ENCODE measurements at regions not wholly inside any gene's neighbourhood (a gene's known extent, or its start where the extent isn't known, plus 50 kb on each side); places are given as distances from the start of the nearest gene placed in this dataset.

DNA sequence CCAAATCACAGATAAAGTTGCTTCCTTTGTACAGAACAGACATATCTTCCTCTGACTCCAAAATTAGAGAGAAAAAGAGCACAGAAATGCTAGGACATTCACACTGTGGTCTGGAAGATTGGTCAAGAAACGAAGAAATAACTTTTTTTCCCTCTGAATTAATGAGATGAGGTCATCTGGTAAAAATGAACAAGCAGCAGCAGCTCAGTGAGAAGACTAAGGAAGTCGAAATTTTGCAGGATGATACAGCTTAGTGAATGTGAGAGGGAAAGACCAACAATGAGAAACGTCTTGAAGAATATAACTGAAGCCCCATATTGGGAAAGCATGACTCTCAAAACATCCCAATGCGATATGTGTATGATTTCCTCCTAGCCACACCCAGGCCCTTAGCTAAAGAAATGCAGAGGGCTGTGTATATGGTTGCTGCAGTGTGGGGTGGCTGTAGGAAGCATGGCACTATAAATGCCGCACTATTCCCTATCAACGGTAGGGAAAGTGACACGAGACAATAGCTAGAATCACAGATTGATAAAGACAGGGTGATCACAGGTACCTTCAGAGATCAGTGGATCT lies 208.6 kb downstream of the VEGFC start:
- POLR2A ChIA-PET = no interaction called here
- no peaks in the 10 kb centered on the region for H3K9me3 Mint-ChIP-seq
- DNase-seq = no peak
- H3K27me3 Mint-ChIP-seq = no peaks in the 10 kb centered on the region
- ATAC-seq (ENCODE audit: low read depth) = no peak
- no peak overlapping the region for H3K4me3 Mint-ChIP-seq
- H3K27ac Mint-ChIP-seq = no peak overlapping the region
- H3K4me1 Mint-ChIP-seq = no peaks in the 10 kb centered on the region
- no peaks in the 10 kb centered on the region for H3K36me3 Mint-ChIP-seq

DNA sequence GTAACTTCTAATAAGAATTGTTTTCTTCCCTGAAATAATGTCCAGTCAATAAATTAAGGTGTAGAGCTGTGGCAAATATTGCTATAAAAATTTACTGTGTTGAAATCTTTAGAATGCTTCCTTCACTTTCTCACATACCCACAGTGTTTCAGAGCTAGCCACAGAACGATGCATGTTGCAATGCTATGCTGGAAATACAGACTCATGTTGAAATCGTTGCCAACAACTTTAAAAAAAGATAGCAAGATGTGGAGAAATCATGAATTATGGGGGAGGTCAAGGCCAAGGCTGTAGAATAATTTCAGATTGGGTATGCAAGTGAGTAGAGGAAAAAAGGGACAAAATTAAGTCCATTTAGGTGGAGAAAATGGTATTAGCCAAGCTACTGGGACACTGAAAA lies 204.8 kb downstream of the VEGFC start:
- Mint-ChIP-seq H3K4me3 (no peak overlapping the region), H3K4me1 (no peaks in the 10 kb centered on the region), H3K36me3 (no peaks in the 10 kb centered on the region), H3K9me3 (no peaks in the 10 kb centered on the region), H3K27ac (no peak overlapping the region), H3K27me3 (no peaks in the 10 kb centered on the region)
- POLR2A ChIA-PET = no interaction called here
- DNase-seq (no peak), ATAC-seq (ENCODE audit: low read depth) (no peak)

DNA sequence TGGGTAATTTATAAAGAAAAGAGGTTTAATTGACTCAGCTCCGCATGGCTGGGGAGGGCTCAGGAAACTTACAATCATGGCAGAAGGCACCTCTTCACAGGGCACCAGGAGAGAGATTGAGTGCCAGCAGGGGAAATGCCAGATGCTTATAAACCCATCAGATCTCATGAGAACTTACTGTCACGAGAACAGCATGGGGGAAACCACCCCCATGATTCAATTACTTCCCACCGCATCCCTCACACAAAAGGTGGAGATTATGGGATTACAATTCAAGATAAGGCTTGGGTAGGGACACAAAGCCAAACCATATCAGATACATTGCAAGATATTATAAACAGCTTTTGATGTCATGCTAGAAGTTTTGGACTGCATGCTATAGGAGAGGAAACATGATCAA lies 204.3 kb downstream of the VEGFC start:
- Mint-ChIP-seq H3K27me3 (no peaks in the 10 kb centered on the region), H3K36me3 (no peaks in the 10 kb centered on the region), H3K4me3 (no peak overlapping the region), H3K27ac (no peak overlapping the region), H3K4me1 (no peaks in the 10 kb centered on the region), H3K9me3 (no peaks in the 10 kb centered on the region)
- POLR2A ChIA-PET = no interaction called here
- ATAC-seq (ENCODE audit: low read depth) (no peak), DNase-seq (no peak)

DNA sequence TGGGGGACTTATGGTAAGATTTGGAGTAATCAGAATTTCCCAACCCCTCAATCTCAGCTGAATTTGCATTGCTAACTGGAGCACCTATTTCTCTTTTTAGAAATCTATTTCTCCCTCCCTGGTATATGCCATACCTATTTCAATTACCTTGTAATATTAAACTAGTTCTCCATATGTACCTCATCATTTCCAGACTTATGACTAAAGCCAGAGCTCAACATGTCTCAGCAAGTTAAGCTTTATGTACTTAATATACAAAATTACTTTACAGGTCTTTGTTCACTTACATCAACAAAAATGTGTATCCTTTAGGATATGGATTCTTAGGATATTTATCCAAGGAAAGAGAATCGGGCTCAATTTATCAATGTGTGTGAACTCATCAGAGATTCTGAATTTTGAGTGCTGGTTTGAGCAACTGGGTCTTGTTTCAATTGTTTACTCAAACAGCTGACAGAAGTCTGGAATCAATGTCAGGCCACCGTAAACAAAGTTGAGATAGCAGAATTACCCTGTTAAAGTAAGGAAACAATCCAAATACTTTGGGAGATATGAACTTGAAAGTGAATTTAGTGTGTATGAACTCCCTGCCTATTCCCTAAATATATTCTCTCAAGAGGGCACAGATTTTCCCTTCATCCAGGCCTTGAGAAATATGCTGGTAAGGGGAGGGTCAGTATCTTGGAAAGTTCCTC lies 199.6 kb downstream of the VEGFC start:
- H3K27ac Mint-ChIP-seq = no peak overlapping the region
- POLR2A ChIA-PET = no interaction called here
- ATAC-seq (ENCODE audit: low read depth) = no peak
- H3K36me3 Mint-ChIP-seq = no peaks in the 10 kb centered on the region
- DNase-seq = no peak
- no peaks in the 10 kb centered on the region for H3K9me3 Mint-ChIP-seq
- H3K4me3 Mint-ChIP-seq = no peak overlapping the region
- no peaks in the 10 kb centered on the region for H3K4me1 Mint-ChIP-seq
- H3K27me3 Mint-ChIP-seq = no peaks in the 10 kb centered on the region

DNA sequence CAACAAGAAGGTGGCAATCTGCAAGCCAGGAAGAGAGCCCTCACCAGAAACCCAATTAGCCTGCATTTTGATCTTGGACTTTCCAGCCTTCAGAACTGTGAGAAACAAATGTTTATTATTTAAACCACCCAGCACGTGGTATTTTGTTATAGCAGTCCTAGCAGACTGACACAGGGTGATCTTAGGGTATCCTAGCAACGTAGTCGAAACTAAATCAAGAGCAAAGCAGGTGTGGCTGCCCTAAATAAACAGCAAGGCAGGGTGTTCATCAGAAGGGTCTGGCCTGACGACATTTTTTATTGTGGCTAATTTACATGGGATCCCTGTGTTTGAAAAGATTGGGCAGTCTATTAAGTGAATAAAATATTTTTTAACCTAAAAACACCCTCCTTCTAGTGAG lies 198.8 kb downstream of the VEGFC start:
- POLR2A ChIA-PET = no interaction called here
- no peak for ATAC-seq (ENCODE audit: low read depth)
- Mint-ChIP-seq H3K36me3 (no peaks in the 10 kb centered on the region), H3K4me3 (no peak overlapping the region), H3K27me3 (no peaks in the 10 kb centered on the region), H3K4me1 (no peaks in the 10 kb centered on the region), H3K9me3 (no peaks in the 10 kb centered on the region), H3K27ac (no peak overlapping the region)
- DNase-seq = no peak

DNA sequence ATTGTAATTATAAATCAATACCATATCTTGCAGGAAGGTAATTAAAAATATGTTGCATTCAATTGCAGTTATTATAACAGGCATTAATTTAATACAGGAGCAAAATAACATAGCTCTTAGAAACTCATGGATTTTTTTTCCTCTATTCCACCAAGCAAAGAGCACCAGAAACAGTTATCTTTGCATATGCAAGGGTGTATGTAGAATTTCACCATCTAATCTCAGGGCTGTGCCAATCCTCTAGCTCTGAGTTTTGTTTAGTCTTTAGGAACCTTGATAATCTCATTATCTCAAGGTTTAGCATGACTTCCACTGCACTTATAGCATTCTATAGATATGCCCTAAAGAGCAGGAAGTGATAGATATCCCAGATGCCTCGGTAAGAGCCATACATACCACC lies 197.5 kb downstream of the VEGFC start:
- Mint-ChIP-seq H3K4me3 (no peak overlapping the region), H3K27ac (no peak overlapping the region), H3K36me3 (no peaks in the 10 kb centered on the region), H3K4me1 (no peaks in the 10 kb centered on the region), H3K9me3 (no peaks in the 10 kb centered on the region), H3K27me3 (no peaks in the 10 kb centered on the region)
- ATAC-seq (ENCODE audit: low read depth) (no peak), DNase-seq (no peak)
- POLR2A ChIA-PET = no interaction called here

DNA sequence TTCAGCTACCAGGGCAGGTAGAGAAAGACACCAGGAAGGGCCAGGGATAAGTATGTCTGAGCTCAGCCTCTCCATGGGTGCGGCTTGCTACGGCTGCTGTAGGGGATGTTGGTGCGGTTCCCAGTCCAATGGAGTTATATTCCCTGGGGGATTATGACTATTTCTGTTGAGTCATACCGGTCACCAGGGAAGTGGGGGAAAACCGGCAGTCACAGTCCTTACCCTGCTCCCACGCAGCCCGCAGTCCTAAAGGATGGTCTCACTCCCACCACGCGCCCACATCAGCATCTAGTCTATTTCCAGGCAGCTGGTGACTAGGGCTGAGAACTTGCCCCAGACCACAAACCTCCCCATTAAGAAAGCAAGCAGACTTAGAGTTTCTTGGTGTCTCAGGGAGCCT lies 191.6 kb downstream of the VEGFC start:
- H3K4me3 Mint-ChIP-seq = no peak overlapping the region
- no peaks in the 10 kb centered on the region for H3K4me1 Mint-ChIP-seq
- no peak overlapping the region for H3K27ac Mint-ChIP-seq
- no peaks in the 10 kb centered on the region for H3K36me3 Mint-ChIP-seq
- POLR2A ChIA-PET = no interaction called here
- no peaks in the 10 kb centered on the region for H3K9me3 Mint-ChIP-seq
- no peaks in the 10 kb centered on the region for H3K27me3 Mint-ChIP-seq
- ATAC-seq (ENCODE audit: low read depth) (no peak), DNase-seq (no peak)

DNA sequence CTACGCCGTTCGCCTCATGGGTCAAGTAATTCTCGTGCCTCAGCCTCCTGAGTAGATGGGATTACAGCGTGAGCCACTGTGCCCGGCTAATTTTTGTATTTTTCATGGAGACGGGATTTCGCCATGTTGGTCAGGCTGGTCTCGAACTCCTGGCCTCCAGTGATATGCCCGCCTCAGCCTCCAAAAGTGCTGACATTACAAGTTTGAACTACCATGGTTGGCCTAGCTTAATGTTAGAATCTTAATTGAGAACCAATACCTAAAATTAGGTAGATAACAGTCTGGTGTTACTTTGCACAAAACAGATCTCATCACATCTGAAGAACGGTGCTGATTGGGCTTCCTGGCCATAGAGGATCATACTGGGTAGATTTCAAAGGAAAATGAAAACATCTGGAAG lies 184.9 kb downstream of the VEGFC start:
- DNase-seq = no peak
- Mint-ChIP-seq H3K4me3 (no peak overlapping the region), H3K9me3 (peaks cover 1% of the 10 kb centered on the region), H3K27me3 (no peaks in the 10 kb centered on the region), H3K4me1 (no peaks in the 10 kb centered on the region), H3K27ac (no peak overlapping the region), H3K36me3 (no peaks in the 10 kb centered on the region)
- no peak for ATAC-seq (ENCODE audit: low read depth)
- POLR2A ChIA-PET = no interaction called here

DNA sequence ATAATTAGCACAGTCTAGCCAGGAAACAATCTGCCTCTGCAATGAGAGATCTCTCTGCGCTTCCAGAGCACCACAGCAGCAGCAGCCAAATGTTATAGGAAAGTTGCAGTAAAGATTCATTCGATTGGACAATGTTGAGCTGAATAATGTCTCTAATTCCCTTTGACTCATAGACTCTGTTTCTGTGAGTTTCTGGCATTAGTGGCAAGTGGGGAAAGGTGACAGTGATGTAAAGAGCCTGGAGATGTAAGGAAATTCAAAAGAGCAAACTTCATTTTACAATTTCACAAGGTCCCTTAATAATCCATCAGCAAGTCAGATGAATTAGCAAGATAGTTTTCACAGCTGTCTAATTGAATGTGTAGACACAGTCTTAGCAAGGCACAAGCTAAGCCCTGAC lies 184.4 kb downstream of the VEGFC start:
- no peak for ATAC-seq (ENCODE audit: low read depth)
- H3K4me1 Mint-ChIP-seq = no peaks in the 10 kb centered on the region
- H3K27ac Mint-ChIP-seq = no peak overlapping the region
- no peak overlapping the region for H3K4me3 Mint-ChIP-seq
- POLR2A ChIA-PET = no interaction called here
- no peak for DNase-seq
- no peaks in the 10 kb centered on the region for H3K36me3 Mint-ChIP-seq
- H3K27me3 Mint-ChIP-seq = no peaks in the 10 kb centered on the region
- peaks cover 1% of the 10 kb centered on the region for H3K9me3 Mint-ChIP-seq

DNA sequence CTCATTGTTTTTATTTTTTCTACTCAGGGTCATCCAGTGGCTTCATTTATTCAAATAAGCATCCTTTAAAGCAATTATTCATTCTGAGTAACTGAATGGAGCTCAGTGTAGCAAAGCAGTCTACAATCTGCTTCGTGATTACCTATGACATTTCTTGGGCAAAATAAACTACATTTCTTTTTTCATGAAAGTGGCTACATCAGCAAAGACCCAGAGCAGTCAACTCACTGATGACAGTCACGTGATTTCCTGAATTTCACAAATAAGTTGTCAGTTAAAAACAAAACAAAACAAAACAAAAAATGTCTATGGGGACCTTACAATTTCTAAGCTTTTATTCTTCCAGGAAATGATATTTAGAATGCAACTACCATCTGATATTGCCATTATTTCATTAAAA lies 182.1 kb downstream of the VEGFC start:
- H3K4me1 Mint-ChIP-seq = no peaks in the 10 kb centered on the region
- H3K4me3 Mint-ChIP-seq = no peak overlapping the region

DNA sequence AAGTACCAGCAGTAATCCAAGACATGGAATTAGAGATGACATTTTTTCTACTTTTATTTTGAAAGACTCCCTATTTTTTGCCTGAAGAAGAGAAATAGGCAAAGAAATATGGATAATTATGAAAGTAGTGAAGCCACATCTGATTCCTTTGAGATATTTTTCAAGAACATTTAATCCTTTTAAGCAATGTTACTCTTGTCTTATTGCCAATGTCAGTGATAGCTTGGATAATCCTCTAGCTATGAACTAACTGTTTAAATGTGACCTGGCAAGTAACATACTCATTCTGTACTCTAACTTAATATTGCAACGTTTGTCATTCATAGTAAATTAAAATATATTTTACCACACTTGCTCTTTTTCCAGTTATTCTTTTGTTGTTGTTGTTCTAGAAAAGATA lies 181.3 kb downstream of the VEGFC start:
- Mint-ChIP-seq H3K36me3 (no peaks in the 10 kb centered on the region), H3K4me1 (no peaks in the 10 kb centered on the region), H3K27me3 (no peaks in the 10 kb centered on the region), H3K27ac (no peak overlapping the region), H3K9me3 (peaks cover 1% of the 10 kb centered on the region), H3K4me3 (no peak overlapping the region)
- ATAC-seq (ENCODE audit: low read depth) (no peak), DNase-seq (no peak)
- POLR2A ChIA-PET = no interaction called here

More for the DNA sequence above, 182.1 kb downstream of the VEGFC start:
- DNase-seq = no peak
- Mint-ChIP-seq H3K27ac (no peak overlapping the region), H3K36me3 (no peaks in the 10 kb centered on the region), H3K9me3 (peaks cover 1% of the 10 kb centered on the region), H3K27me3 (no peaks in the 10 kb centered on the region)
- POLR2A ChIA-PET = no interaction called here
- no peak for ATAC-seq (ENCODE audit: low read depth)

DNA sequence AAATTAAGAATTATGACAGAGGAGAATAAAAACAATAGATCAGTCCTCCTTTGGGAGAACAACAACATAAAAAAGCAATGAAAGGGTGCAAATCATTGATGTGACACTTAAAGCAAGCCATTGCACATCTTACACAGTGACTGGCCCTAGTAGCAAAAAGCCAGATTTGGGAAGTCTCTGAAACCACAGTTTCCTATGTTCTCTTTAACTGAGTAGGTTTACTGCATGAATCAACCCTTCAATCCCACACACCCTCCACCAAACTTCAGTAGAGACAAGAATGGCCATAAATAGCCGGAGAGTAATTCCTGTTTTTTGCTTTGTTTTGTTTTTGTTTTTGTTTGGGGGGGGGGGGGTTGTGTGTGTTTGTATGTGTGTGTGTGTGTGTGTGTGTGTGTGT lies 180.8 kb downstream of the VEGFC start:
- no peak overlapping the region for H3K4me3 Mint-ChIP-seq
- H3K4me1 Mint-ChIP-seq = no peaks in the 10 kb centered on the region
- POLR2A ChIA-PET = no interaction called here
- H3K27ac Mint-ChIP-seq = no peak overlapping the region
- peaks cover 1% of the 10 kb centered on the region for H3K9me3 Mint-ChIP-seq
- no peak for ATAC-seq (ENCODE audit: low read depth)
- H3K36me3 Mint-ChIP-seq = no peaks in the 10 kb centered on the region
- H3K27me3 Mint-ChIP-seq = no peaks in the 10 kb centered on the region
- DNase-seq = no peak

DNA sequence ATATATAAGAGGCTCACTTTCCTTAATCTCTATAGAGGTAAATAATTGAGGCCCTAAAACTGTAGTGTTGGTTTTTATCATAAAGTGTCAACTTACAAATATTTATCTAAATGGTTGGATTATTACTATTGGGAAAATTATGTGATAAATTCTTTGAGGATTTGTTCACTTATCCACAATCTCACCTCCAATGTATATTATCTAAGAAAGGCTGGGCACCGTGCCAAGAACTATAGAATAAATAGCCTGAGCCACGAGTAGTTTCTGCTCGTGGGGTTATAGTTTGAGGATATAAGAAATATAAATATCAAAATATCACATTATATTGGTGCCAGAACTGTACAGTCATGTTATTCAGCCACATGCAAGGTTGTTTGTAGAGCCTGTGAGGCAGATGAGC lies 177.9 kb downstream of the VEGFC start:
- POLR2A ChIA-PET = no interaction called here
- peaks cover 1% of the 10 kb centered on the region for H3K9me3 Mint-ChIP-seq
- DNase-seq = no peak
- no peak overlapping the region for H3K4me3 Mint-ChIP-seq
- H3K27ac Mint-ChIP-seq = no peak overlapping the region
- no peak for ATAC-seq (ENCODE audit: low read depth)
- no peaks in the 10 kb centered on the region for H3K36me3 Mint-ChIP-seq
- H3K4me1 Mint-ChIP-seq = no peaks in the 10 kb centered on the region
- no peaks in the 10 kb centered on the region for H3K27me3 Mint-ChIP-seq

DNA sequence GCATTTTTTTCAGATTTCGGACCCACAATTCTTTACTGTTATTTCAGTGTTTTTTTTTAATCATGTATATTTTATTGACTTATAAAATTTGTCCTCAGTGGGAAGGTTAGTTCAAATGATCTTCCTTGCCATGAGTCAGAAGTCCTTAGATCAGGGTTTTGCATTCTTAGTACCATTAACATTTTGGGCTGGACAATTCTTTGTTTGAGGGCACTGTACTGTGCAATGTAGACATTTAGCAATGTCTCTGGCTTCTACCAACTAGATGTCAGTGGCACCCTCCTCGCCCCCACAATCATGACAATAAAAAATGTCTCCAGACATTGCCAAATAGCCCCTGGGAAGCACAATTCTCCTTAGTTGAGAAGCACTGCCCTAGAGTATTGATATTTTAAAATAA lies 176.6 kb downstream of the VEGFC start:
- DNase-seq (no peak), ATAC-seq (ENCODE audit: low read depth) (no peak)
- POLR2A ChIA-PET = no interaction called here
- Mint-ChIP-seq H3K27ac (no peak overlapping the region), H3K36me3 (no peaks in the 10 kb centered on the region), H3K9me3 (peaks cover 1% of the 10 kb centered on the region), H3K4me3 (no peak overlapping the region), H3K4me1 (no peaks in the 10 kb centered on the region), H3K27me3 (no peaks in the 10 kb centered on the region)

DNA sequence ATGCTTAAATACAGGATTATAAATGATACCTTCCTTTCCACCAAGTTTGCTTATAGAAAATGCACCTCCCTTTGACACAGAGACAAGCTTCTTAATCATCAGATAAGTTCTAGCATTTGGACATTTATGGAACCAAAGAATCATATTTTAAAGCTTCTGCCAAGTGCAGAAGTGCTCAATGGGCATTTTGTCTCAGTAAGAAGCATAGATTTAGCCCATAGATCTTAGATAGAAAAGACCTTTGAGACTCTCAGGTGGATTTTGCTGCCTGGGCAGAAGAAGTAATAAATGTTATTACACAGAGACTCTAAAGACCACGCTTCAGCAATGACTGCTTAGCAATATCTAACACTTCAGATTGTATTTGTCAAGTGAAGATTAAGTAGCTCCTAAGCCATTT lies 174.6 kb downstream of the VEGFC start:
- no peak for DNase-seq
- H3K27me3 Mint-ChIP-seq = no peaks in the 10 kb centered on the region
- H3K4me1 Mint-ChIP-seq = no peaks in the 10 kb centered on the region
- H3K4me3 Mint-ChIP-seq = no peak overlapping the region
- no peaks in the 10 kb centered on the region for H3K36me3 Mint-ChIP-seq
- H3K9me3 Mint-ChIP-seq = no peaks in the 10 kb centered on the region
- POLR2A ChIA-PET = no interaction called here
- H3K27ac Mint-ChIP-seq = no peak overlapping the region
- ATAC-seq (ENCODE audit: low read depth) = no peak

All from activated naive CD8-positive, alpha-beta T cell treated with anti-CD3 and anti-CD28 coated beads, Interleukin-2, amount 10 ng/mL, durations not matched to agents 7 days and 5 days (primary cell).